WTC11 (cell line): ENCODE measurements at regions not wholly inside any gene's neighbourhood (a gene's known extent, or its start where the extent isn't known, plus 50 kb on each side); places are given as distances from the start of the nearest gene placed in this dataset.

Experiments used
- ATAC-seq: fragments of 200-7000 bp; cut with Tn5 transposase; 2 replicates; pipeline ENCODE4 v1.10.0; 2021; ENCODE audit warnings: mild to moderate bottlenecking, moderate library complexity
- CTCF ChIA-PET: fragments of 300-600 bp; sonication (Branson Sonifier 250); formaldehyde crosslinking; loops from one replicate; lab custom pipeline; 2021; ENCODE audit warnings: antibody characterized with exemption; lab: Charles Lee
- POLR2A ChIA-PET: fragments of 350-600 bp; sonication (Branson Sonifier 250); formaldehyde crosslinking; loops from one replicate; lab custom pipeline; 2021; ENCODE audit warnings: antibody characterized with exemption; lab: Charles Lee
- DNase-seq: peaks from one replicate; pipeline ENCODE4 v3.0.0; 2021; ENCODE audit warnings: low spot score
- H3K27ac Mint-ChIP-seq: 2 replicates; pipeline ENCODE4 v1.8.0; 2021; ENCODE audit warnings: mixed read lengths
- H3K27me3 Mint-ChIP-seq: 2 replicates; pipeline ENCODE4 v1.8.0; 2021; ENCODE audit warnings: low read depth, mild to moderate bottlenecking, moderate library complexity, mixed read lengths
- H3K36me3 Mint-ChIP-seq: 2 replicates; pipeline ENCODE4 v1.8.0; 2021; ENCODE audit warnings: mixed read lengths
- H3K4me1 Mint-ChIP-seq: 2 replicates; pipeline ENCODE4 v1.8.0; 2022; ENCODE audit warnings: mixed read lengths
- H3K4me3 Mint-ChIP-seq: 2 replicates; pipeline ENCODE4 v1.8.0; 2021; ENCODE audit warnings: mild to moderate bottlenecking, moderate library complexity, mixed read lengths
- H3K9me3 Mint-ChIP-seq: 2 replicates; pipeline ENCODE4 v1.8.0; 2021; ENCODE audit warnings: mixed read lengths
- JAZF1 ChIP-seq: fragments of 250-450 bp; sonication (Bioruptor Pico); IDR thresholded peaks from 2 replicates; pipeline ENCODE4 v1.9.0; 2021; ENCODE audit warnings: moderate library complexity, mild to moderate bottlenecking, inconsistent platforms
- NFYB ChIP-seq: sonication (generic); formaldehyde crosslinking; conservative IDR thresholded peaks from 2 replicates; pipeline ENCODE4 v1.8.0; 2022; ENCODE audit warnings: low read depth, missing genetic modification reagents
- OVOL2 ChIP-seq: fragments of 250-450 bp; sonication (Bioruptor Pico); IDR thresholded peaks from 2 replicates; pipeline ENCODE4 v1.9.0; 2021; ENCODE audit warnings: mild to moderate bottlenecking, borderline replicate concordance
- PRRX2 ChIP-seq: fragments of 250-450 bp; sonication (Bioruptor Pico); IDR thresholded peaks from 2 replicates; pipeline ENCODE4 v1.8.0; 2021; ENCODE audit warnings: mild to moderate bottlenecking
- RORB ChIP-seq: fragments of 250-450 bp; sonication (Bioruptor Pico); IDR thresholded peaks from 2 replicates; pipeline ENCODE4 v1.9.0; 2021; ENCODE audit warnings: mild to moderate bottlenecking
- SP1 ChIP-seq: sonication (generic); formaldehyde crosslinking; conservative IDR thresholded peaks from 2 replicates; pipeline ENCODE4 v1.8.1; 2022; ENCODE audit warnings: missing genetic modification reagents
- TCF7 ChIP-seq: sonication (generic); formaldehyde crosslinking; IDR thresholded peaks from 2 replicates; pipeline ENCODE4 v1.8.0; 2022; ENCODE audit warnings: mild to moderate bottlenecking, low read depth, missing genetic modification reagents, moderate library complexity
- TP53 ChIP-seq: sonication (generic); formaldehyde crosslinking; IDR thresholded peaks from 2 replicates; pipeline ENCODE4 v1.8.1; 2023; ENCODE audit warnings: mild to moderate bottlenecking, missing genetic modification reagents
- ZBTB21 ChIP-seq: sonication (generic); formaldehyde crosslinking; IDR thresholded peaks from 2 replicates; pipeline ENCODE4 v1.8.1; 2023; ENCODE audit warnings: mild to moderate bottlenecking, missing genetic modification reagents, borderline replicate concordance
- ZNF232 ChIP-seq: sonication (generic); formaldehyde crosslinking; IDR thresholded peaks from 2 replicates; pipeline ENCODE4 v1.8.0; 2022; ENCODE audit warnings: mild to moderate bottlenecking, missing genetic modification reagents
- ZNF317 ChIP-seq: sonication (generic); formaldehyde crosslinking; IDR thresholded peaks from 2 replicates; pipeline ENCODE4 v1.8.1; 2023; ENCODE audit warnings: low read depth, mild to moderate bottlenecking, moderate library complexity, missing genetic modification reagents, borderline replicate concordance
- TF ChIP-seq, protein P1 (sequence below): sonication (generic); formaldehyde crosslinking; IDR thresholded peaks from 2 replicates; pipeline ENCODE4 v1.8.0; 2023; ENCODE audit warnings: missing genetic modification reagents
- TF ChIP-seq, protein P2 (sequence below): sonication (generic); formaldehyde crosslinking; IDR thresholded peaks from 2 replicates; pipeline ENCODE4 v1.8.0; 2023; ENCODE audit warnings: missing genetic modification reagents, mild to moderate bottlenecking, borderline replicate concordance
- TF ChIP-seq, protein P3 (sequence below): sonication (generic); formaldehyde crosslinking; IDR thresholded peaks from 2 replicates; pipeline ENCODE4 v1.8.1; 2022; ENCODE audit warnings: mild to moderate bottlenecking, moderate library complexity, missing genetic modification reagents
- TF ChIP-seq, protein P4 (sequence below): sonication (generic); formaldehyde crosslinking; IDR thresholded peaks from 2 replicates; pipeline ENCODE4 v1.8.1; 2023; ENCODE audit warnings: mild to moderate bottlenecking, moderate library complexity, missing genetic modification reagents
- TF ChIP-seq, protein P5 (sequence below): sonication (generic); formaldehyde crosslinking; IDR thresholded peaks from 2 replicates; pipeline ENCODE4 v1.8.0; 2022; ENCODE audit warnings: mild to moderate bottlenecking, missing genetic modification reagents
- TF ChIP-seq, protein P6 (sequence below): sonication (generic); formaldehyde crosslinking; IDR thresholded peaks from 2 replicates; pipeline ENCODE4 v1.8.0; 2022; ENCODE audit warnings: mild to moderate bottlenecking, missing genetic modification reagents
- TF ChIP-seq, protein P7 (sequence below): fragments of 250-450 bp; sonication (Bioruptor Pico); IDR thresholded peaks from 2 replicates; pipeline ENCODE4 v2.1.2; 2022; ENCODE audit warnings: mild to moderate bottlenecking, moderate library complexity
- TF ChIP-seq, protein P8 (sequence below): sonication (generic); formaldehyde crosslinking; IDR thresholded peaks from 2 replicates; pipeline ENCODE4 v1.8.0; 2022; ENCODE audit warnings: mild to moderate bottlenecking, missing genetic modification reagents

DNA sequence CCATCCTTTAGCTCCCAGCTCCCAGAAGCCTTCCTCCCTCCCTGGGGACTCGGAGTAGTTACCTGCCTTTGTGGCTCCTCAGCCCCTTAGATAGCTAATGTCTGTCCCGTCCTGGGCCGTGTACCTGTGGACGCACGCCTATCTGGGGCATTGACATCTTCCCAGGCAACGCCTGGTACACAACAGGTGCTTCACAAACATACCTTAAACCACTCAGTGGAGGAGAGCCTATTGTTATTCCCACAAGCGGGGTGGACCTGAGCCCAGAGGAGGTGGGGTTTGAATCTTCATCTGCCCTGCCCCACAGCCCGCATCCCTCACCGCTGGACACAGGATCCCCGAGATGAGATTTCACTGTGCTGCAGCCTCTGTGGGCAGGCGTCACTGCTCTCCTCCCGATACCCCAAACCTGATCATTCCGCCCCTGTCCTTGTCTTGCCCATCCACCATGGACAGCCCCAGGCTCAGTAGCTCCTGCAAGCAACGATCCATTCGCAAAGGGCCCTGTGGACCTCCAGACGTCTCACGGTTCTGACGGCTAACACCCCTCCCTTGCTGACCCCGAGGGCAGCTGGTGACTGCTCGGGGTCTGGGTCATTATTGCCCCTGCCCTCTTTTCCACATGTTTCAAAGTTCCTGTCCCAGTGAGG is 73.8 kb upstream of the SHISAL1 start:
- POLR2A ChIA-PET: interaction anchor here (0.5 kb wide), 1 partner anchor 80 kb away, joined by 3 read pairs; no protein-coding TSS in a partner anchor
- H3K4me3 Mint-ChIP-seq: no peak overlapping the region
- no peaks in the 10 kb centered on the region for H3K27me3 Mint-ChIP-seq
- CTCF ChIA-PET: interaction anchor here (1.0 to 4.8 kb wide), 3 partner anchors 18 to 393 kb away, joined by 3 to 20 read pairs (median 11); no protein-coding TSS in a partner anchor
- TF ChIP-seq OVOL2 (CRISPR knock-in tag): no peak
- TF ChIP-seq ZNF232 (CRISPR knock-in tag): no peak
- no peak for TF ChIP-seq ZNF317 (CRISPR knock-in tag)
- no peak for TF ChIP-seq TP53 (CRISPR knock-in tag)
- TF ChIP-seq, protein P1, sequence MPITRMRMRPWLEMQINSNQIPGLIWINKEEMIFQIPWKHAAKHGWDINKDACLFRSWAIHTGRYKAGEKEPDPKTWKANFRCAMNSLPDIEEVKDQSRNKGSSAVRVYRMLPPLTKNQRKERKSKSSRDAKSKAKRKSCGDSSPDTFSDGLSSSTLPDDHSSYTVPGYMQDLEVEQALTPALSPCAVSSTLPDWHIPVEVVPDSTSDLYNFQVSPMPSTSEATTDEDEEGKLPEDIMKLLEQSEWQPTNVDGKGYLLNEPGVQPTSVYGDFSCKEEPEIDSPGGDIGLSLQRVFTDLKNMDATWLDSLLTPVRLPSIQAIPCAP: no peak
- no peak for TF ChIP-seq PRRX2 (CRISPR knock-in tag)
- no peak for TF ChIP-seq SP1 (CRISPR knock-in tag)
- TF ChIP-seq RORB (CRISPR knock-in tag): no peak
- TF ChIP-seq TCF7 (CRISPR knock-in tag): no peak
- TF ChIP-seq, protein P2, sequence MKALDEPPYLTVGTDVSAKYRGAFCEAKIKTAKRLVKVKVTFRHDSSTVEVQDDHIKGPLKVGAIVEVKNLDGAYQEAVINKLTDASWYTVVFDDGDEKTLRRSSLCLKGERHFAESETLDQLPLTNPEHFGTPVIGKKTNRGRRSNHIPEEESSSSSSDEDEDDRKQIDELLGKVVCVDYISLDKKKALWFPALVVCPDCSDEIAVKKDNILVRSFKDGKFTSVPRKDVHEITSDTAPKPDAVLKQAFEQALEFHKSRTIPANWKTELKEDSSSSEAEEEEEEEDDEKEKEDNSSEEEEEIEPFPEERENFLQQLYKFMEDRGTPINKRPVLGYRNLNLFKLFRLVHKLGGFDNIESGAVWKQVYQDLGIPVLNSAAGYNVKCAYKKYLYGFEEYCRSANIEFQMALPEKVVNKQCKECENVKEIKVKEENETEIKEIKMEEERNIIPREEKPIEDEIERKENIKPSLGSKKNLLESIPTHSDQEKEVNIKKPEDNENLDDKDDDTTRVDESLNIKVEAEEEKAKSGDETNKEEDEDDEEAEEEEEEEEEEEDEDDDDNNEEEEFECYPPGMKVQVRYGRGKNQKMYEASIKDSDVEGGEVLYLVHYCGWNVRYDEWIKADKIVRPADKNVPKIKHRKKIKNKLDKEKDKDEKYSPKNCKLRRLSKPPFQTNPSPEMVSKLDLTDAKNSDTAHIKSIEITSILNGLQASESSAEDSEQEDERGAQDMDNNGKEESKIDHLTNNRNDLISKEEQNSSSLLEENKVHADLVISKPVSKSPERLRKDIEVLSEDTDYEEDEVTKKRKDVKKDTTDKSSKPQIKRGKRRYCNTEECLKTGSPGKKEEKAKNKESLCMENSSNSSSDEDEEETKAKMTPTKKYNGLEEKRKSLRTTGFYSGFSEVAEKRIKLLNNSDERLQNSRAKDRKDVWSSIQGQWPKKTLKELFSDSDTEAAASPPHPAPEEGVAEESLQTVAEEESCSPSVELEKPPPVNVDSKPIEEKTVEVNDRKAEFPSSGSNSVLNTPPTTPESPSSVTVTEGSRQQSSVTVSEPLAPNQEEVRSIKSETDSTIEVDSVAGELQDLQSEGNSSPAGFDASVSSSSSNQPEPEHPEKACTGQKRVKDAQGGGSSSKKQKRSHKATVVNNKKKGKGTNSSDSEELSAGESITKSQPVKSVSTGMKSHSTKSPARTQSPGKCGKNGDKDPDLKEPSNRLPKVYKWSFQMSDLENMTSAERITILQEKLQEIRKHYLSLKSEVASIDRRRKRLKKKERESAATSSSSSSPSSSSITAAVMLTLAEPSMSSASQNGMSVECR: no peak
- TF ChIP-seq, protein P3, sequence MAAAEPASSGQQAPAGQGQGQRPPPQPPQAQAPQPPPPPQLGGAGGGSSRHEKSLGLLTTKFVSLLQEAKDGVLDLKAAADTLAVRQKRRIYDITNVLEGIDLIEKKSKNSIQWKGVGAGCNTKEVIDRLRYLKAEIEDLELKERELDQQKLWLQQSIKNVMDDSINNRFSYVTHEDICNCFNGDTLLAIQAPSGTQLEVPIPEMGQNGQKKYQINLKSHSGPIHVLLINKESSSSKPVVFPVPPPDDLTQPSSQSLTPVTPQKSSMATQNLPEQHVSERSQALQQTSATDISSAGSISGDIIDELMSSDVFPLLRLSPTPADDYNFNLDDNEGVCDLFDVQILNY (CRISPR knock-in tag): no peak
- TF ChIP-seq, protein P4, sequence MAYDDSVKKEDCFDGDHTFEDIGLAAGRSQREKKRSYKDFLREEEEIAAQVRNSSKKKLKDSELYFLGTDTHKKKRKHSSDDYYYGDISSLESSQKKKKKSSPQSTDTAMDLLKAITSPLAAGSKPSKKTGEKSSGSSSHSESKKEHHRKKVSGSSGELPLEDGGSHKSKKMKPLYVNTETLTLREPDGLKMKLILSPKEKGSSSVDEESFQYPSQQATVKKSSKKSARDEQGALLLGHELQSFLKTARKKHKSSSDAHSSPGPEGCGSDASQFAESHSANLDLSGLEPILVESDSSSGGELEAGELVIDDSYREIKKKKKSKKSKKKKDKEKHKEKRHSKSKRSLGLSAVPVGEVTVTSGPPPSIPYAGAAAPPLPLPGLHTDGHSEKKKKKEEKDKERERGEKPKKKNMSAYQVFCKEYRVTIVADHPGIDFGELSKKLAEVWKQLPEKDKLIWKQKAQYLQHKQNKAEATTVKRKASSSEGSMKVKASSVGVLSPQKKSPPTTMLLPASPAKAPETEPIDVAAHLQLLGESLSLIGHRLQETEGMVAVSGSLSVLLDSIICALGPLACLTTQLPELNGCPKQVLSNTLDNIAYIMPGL (CRISPR knock-in tag): no peak
- TF ChIP-seq, protein P5, sequence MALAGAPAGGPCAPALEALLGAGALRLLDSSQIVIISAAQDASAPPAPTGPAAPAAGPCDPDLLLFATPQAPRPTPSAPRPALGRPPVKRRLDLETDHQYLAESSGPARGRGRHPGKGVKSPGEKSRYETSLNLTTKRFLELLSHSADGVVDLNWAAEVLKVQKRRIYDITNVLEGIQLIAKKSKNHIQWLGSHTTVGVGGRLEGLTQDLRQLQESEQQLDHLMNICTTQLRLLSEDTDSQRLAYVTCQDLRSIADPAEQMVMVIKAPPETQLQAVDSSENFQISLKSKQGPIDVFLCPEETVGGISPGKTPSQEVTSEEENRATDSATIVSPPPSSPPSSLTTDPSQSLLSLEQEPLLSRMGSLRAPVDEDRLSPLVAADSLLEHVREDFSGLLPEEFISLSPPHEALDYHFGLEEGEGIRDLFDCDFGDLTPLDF (CRISPR knock-in tag): no peak
- no peaks in the 10 kb centered on the region for H3K36me3 Mint-ChIP-seq
- H3K27ac Mint-ChIP-seq: no peak overlapping the region
- peaks cover 5% of the 10 kb centered on the region; the same call in 1 of the 2 replicates for H3K4me1 Mint-ChIP-seq
- no peaks in the 10 kb centered on the region for H3K9me3 Mint-ChIP-seq
- ATAC-seq (no peak), DNase-seq (no peak)

DNA sequence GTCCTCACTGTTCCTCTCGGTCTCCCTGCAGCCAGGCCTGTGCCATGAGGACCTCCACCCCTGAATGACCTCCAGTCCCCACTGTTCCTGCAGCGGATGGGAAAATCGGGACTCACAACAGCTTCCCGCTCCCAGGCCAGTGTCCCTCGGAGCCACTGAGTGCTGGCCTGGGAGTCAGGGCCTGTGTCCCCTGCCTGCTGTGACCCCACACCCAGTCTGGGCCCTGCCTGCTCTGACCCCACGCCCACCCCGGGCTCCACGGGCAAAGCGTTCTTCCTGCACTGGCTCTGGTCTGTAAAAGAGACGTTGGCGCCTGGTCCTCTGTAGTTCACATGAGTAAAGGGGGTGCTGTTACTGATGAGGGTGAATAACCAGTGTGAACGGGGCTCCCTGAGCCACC is 73.0 kb upstream of the SHISAL1 start:
- 0 out of 2 replicates have a peak, but pooled peaks cover 5% of the 10 kb centered on the region for H3K4me1 Mint-ChIP-seq
- CTCF ChIA-PET: interaction anchor here (1.0 to 4.8 kb wide), 2 partner anchors 17 to 59 kb away, joined by 3 to 20 read pairs; no protein-coding TSS in a partner anchor
- no peak for DNase-seq
- H3K9me3 Mint-ChIP-seq: no peaks in the 10 kb centered on the region
- H3K36me3 Mint-ChIP-seq: no peaks in the 10 kb centered on the region
- no peaks in the 10 kb centered on the region for H3K27me3 Mint-ChIP-seq
- POLR2A ChIA-PET: interaction anchor here (0.5 kb wide), 1 partner anchor 79 kb away, joined by 3 read pairs; no protein-coding TSS in a partner anchor
- H3K27ac Mint-ChIP-seq: no peak overlapping the region
- ATAC-seq: no peak
- no peak overlapping the region for H3K4me3 Mint-ChIP-seq
- TF ChIP-seq, protein P6, sequence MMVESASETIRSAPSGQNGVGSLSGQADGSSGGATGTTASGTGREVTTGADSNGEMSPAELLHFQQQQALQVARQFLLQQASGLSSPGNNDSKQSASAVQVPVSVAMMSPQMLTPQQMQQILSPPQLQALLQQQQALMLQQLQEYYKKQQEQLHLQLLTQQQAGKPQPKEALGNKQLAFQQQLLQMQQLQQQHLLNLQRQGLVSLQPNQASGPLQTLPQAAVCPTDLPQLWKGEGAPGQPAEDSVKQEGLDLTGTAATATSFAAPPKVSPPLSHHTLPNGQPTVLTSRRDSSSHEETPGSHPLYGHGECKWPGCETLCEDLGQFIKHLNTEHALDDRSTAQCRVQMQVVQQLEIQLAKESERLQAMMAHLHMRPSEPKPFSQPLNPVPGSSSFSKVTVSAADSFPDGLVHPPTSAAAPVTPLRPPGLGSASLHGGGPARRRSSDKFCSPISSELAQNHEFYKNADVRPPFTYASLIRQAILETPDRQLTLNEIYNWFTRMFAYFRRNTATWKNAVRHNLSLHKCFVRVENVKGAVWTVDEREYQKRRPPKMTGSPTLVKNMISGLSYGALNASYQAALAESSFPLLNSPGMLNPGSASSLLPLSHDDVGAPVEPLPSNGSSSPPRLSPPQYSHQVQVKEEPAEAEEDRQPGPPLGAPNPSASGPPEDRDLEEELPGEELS (CRISPR knock-in tag): no peak
- TF ChIP-seq, protein P7, sequence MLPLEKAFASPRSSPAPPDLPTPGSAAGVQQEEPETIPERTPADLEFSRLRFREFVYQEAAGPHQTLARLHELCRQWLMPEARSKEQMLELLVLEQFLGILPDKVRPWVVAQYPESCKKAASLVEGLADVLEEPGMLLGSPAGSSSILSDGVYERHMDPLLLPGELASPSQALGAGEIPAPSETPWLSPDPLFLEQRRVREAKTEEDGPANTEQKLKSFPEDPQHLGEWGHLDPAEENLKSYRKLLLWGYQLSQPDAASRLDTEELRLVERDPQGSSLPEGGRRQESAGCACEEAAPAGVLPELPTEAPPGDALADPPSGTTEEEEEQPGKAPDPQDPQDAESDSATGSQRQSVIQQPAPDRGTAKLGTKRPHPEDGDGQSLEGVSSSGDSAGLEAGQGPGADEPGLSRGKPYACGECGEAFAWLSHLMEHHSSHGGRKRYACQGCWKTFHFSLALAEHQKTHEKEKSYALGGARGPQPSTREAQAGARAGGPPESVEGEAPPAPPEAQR (CRISPR knock-in tag): no peak
- TF ChIP-seq NFYB (CRISPR knock-in tag) (no peak), JAZF1 (no peak), ZBTB21 (CRISPR knock-in tag) (no peak), OVOL2 (CRISPR knock-in tag) (no peak)
- TF ChIP-seq, protein P8, sequence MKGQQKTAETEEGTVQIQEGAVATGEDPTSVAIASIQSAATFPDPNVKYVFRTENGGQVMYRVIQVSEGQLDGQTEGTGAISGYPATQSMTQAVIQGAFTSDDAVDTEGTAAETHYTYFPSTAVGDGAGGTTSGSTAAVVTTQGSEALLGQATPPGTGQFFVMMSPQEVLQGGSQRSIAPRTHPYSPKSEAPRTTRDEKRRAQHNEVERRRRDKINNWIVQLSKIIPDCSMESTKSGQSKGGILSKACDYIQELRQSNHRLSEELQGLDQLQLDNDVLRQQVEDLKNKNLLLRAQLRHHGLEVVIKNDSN (CRISPR knock-in tag): no peak
